Spleen (tissue), 7 donors: ENCODE measurements at regions not wholly inside any gene's neighbourhood (a gene's known extent, or its start where the extent isn't known, plus 50 kb on each side); places are given as distances from the start of the nearest gene placed in this dataset.

Experiments used
- CTCF ChIP-seq, 11 experiments: fragments of 200-600 bp in 7 of 11; fragments of 450-650 bp in 4 of 11; sonication (generic) in 4 of 11; IDR thresholded peaks in 8 of 11; conservative IDR thresholded peaks in 3 of 11; 1 replicate in 7 of 11; 2 replicates in 4 of 11; pipeline versions ENCODE4 v1.4.0 to v1.8.0; 2016 to 2021; ENCODE audit warnings: antibody characterized with exemption in 11 of 11, inconsistent platforms in 4 of 11, mild to moderate bottlenecking in 1 of 11
- POLR2A ChIP-seq, 3 donors: fragments of 450-650 bp; IDR thresholded peaks; one replicate each; pipeline ENCODE4 v1.5.1; 2017; ENCODE audit warnings: antibody characterized with exemption in 3 of 3, mild to moderate bottlenecking in 1 of 3
- donor health status: DM: no; HTN: no; CAD: no; lungs with moderate emphysema.
- donor health status: DM: no; HTN: no; CAD: no.
- donor health status: DM: no; HTN: no; CAD: no.

- TF ChIP-seq POLR2A (IDR thresholded peaks at IDR 0.05) (no peak), CTCF (IDR thresholded peaks at IDR 0.05 in 8 of 11, conservative IDR thresholded peaks at IDR 0.05 in 3 of 11) (no peak)
Observed at GRCh38 chr5:106474066-106474465, 1196.7 kb downstream of the EFNA5 start.
